ENCODE measurements at regions not wholly inside any gene's neighbourhood (a gene's known extent, or its start where the extent isn't known, plus 50 kb on each side); places are given as distances from the start of the nearest gene placed in this dataset.

- TF ChIP-seq CTCF (IDR thresholded peaks at IDR 0.05) = no peak
- no peak for TF ChIP-seq EP300 (IDR thresholded peaks at IDR 0.05)
Observed at GRCh38 chr22:49429066-49429465, 398.6 kb downstream of the BRD1 start.

Data from tibial nerve (tissue), 4 donors.